ENCODE measurements at regions not wholly inside any gene's neighbourhood (a gene's known extent, or its start where the extent isn't known, plus 50 kb on each side); places are given as distances from the start of the nearest gene placed in this dataset.

GRCh38 chr2:81304154-81304830 lies 999.7 kb upstream of the LRRTM1 start:
- intact Hi-C loops (cut with DNase I) = no loop called here
- H3K27me3 ChIP-seq = no peaks in the 10 kb centered on the region

DNA sequence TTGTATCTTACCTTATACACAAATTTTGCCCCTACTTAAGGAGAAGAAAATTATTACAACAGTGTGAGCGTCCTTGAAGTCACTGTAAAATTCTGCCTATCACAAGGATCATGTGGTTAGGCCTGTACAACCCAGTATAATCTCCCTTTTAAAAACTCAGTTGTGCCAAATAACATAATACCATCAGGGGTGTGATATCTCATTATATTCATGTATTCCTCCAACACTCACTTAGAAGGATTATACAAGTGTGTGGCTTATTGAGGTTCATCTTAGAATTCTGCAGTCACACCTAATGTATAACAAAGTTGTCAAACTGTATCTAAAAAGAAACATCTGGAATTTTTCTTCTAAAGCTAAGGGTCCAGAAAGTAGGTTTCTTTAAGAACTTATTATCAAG lies 998.8 kb upstream of the LRRTM1 start:
- intact Hi-C loops (cut with DNase I) = no loop called here
- no peaks in the 10 kb centered on the region for H3K27me3 ChIP-seq

More at GRCh38 chr2:81304154-81304830, 999.7 kb upstream of the LRRTM1 start:
- TF ChIP-seq CTCF (IDR thresholded peaks at IDR 0.05) = no peak
- no peaks in the 10 kb centered on the region for H3K4me1 ChIP-seq
- no peak for DNase-seq
- H3K36me3 ChIP-seq = no peaks in the 10 kb centered on the region
- no peaks in the 10 kb centered on the region for H3K9me3 ChIP-seq
- H3K4me3 ChIP-seq = no peak overlapping the region
- H3K27ac ChIP-seq = no peak overlapping the region
- no peak overlapping the region for H3K9ac ChIP-seq (ENCODE audit: low read depth in 2 of 2, low read length in 2 of 2)

DNA sequence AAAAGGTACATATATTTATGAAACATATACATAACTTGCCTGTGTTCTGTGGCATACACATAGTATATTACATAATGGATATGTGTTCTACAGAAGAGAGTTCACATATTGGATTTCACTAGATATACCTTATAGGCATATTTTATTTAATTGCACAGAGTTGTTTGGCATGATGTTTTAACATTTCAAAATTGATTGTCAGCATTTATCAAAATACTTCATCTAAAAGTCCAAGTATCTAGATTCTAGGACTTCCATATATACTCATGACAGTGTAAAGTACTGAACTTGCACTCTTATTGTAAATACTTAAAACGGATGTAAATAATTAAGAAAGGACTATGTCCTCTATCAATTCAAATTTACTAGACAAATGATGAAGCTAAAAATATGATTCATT lies 995.3 kb upstream of the LRRTM1 start:
- DNase-seq = no peak
- no peak for TF ChIP-seq CTCF (IDR thresholded peaks at IDR 0.05)
- no peak overlapping the region for H3K4me3 ChIP-seq
- no peak overlapping the region for H3K9ac ChIP-seq (ENCODE audit: low read depth in 2 of 2, low read length in 2 of 2)
- H3K27ac ChIP-seq = no peak overlapping the region
- no peaks in the 10 kb centered on the region for H3K36me3 ChIP-seq
- intact Hi-C loops (cut with DNase I) = no loop called here
- H3K27me3 ChIP-seq = no peaks in the 10 kb centered on the region
- no peaks in the 10 kb centered on the region for H3K4me1 ChIP-seq
- H3K9me3 ChIP-seq = no peaks in the 10 kb centered on the region

More for the DNA sequence above, 998.8 kb upstream of the LRRTM1 start:
- Histone ChIP-seq H3K27ac (no peak overlapping the region), H3K4me1 (no peaks in the 10 kb centered on the region), H3K4me3 (no peak overlapping the region), H3K9me3 (no peaks in the 10 kb centered on the region), H3K9ac (ENCODE audit: low read depth in 2 of 2, low read length in 2 of 2) (no peak overlapping the region), H3K36me3 (no peaks in the 10 kb centered on the region)
- no peak for TF ChIP-seq CTCF (IDR thresholded peaks at IDR 0.05)
- no peak for DNase-seq

DNA sequence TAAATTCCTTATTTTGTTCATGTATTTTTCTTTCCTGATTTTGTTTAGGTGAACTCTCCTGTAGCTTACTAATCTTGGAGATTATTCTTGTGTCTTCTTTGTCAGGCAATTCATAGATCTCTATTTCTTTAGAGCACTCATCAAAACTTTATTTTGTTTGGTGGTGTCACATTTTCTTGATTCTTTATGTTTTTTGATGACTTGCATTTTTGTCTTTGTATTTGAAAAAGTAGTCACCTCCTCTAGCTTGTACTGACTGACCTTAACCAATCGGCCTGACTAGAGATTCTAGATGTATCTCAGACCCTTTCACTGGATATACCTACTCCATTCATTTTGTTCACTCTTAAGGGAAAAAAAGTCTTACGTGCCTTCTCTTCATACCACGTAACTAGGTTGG lies 986.3 kb upstream of the LRRTM1 start:
- intact Hi-C loops (cut with DNase I) = no loop called here
- H3K27ac ChIP-seq = no peak overlapping the region
- no peaks in the 10 kb centered on the region for H3K9me3 ChIP-seq
- no peak for DNase-seq
- H3K36me3 ChIP-seq = no peaks in the 10 kb centered on the region
- no peaks in the 10 kb centered on the region for H3K4me1 ChIP-seq
- H3K9ac ChIP-seq (ENCODE audit: low read depth in 2 of 2, low read length in 2 of 2) = no peak overlapping the region
- H3K27me3 ChIP-seq = no peaks in the 10 kb centered on the region
- no peak overlapping the region for H3K4me3 ChIP-seq
- no peak for TF ChIP-seq CTCF (IDR thresholded peaks at IDR 0.05)

GRCh38 chr2:81283081-81283480 lies 978.5 kb upstream of the LRRTM1 start:
- no peak for TF ChIP-seq CTCF (IDR thresholded peaks at IDR 0.05)
- no peak overlapping the region for H3K9ac ChIP-seq (ENCODE audit: low read depth in 2 of 2, low read length in 2 of 2)
- H3K4me3 ChIP-seq = no peak overlapping the region
- no peak for DNase-seq
- no peaks in the 10 kb centered on the region for H3K4me1 ChIP-seq
- H3K36me3 ChIP-seq = no peaks in the 10 kb centered on the region
- no peak overlapping the region for H3K27ac ChIP-seq
- H3K27me3 ChIP-seq = no peaks in the 10 kb centered on the region
- H3K9me3 ChIP-seq = no peaks in the 10 kb centered on the region
- intact Hi-C loops (cut with DNase I) = no loop called here
